NCI-H774 (cell line): ENCODE measurements at regions not wholly inside any gene's neighbourhood (a gene's known extent, or its start where the extent isn't known, plus 50 kb on each side); places are given as distances from the start of the nearest gene placed in this dataset.

Experiments used
- DNase-seq: peaks from one replicate; lab custom pipeline; 2025; lab: John Stamatoyannopoulos, UW

DNA sequence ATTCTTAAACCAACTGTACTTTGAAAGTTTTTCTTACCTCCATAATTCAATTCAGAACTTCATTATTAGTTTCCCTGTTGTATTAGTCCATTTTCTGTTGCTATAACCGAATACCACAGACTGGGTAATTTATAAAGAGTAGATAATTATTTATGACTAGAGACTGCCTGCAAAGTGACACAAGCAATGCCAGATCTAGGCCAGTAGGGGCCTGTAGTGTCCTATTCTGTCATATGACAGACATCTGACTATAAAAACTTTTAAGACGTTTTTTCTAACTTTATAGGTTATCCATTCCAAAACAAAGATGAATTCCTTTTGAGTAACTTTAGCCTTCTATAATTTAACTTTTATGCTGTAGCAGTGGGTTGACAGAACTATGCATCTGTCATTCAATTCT, 2783.8 kb downstream of the PCDH9 start:
- DNase-seq: no peak

DNA sequence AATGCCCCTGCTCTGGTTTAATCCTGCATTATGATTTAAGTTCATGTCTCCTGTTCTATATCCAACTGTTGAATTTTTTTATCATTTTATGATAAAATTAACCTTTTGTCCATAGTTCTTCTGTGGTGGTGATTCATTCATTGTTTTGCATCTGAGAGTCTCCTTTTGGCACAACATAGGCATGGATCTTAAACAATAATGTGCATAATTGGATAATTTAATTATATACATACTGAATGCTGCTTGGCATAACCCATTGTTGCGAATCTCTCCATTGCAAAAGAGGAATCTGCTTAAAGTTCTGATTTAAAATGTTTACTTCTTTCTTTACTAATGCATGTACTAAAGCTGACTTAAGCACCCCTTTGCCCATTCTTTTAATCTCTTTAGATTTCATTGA, 2788.4 kb downstream of the PCDH9 start:
- no peak for DNase-seq

DNA sequence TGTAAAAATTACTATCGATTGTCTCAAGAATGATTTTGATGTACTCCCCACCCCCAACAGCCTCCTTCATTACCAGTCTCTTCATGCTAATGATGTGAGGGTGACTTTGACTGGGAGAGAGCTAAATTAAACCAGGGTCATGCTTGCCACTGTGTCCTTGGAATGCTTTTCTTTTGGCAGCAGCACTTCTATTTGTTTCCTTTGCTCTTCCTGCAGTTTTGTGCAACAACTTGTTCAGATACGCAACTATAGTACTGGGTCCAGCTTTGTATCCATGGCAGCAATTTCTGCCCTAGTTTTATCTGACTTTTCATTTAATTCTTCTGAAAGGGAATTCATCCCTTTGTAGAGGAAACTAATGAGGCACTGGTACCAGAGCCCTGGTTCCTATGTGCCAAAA, 2792.1 kb downstream of the PCDH9 start:
- no peak for DNase-seq

DNA sequence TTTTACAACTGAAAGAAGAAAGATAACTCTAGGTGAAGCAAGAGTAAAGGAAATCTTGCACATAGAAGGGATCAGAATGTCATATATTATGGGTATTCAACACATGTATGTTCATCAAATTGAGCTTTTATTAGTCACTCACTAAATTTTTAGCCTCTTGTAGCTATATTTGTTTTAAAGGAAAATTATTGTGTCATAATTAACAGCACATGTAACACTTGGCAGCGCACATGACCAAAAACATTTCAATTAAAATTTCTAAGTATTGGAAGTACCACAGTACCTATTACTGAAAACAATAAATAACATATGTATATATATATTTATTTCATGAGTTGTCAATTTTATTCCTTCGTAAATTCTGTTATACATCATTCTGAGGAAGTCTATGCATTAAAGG, 2800.4 kb downstream of the PCDH9 start:
- DNase-seq: no peak

DNA sequence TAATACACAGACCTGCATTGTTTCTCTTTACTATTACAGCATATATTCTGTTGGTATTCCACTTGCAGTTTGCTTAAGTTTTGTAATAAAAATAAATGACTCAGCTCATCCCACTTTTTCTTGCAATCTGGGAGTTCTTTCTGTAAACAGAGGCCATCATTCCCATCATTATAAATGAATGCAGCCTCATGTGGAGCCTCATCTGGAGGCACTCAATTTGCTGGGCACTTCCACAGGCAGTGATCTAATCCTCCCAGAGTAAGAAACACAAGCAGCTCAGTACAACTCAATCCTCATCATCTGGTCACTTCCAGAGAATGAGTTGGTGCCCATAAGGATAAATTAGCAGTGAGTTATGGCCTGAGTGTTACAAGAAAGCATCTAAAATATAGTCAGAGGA, 2801.9 kb downstream of the PCDH9 start:
- no peak for DNase-seq

DNA sequence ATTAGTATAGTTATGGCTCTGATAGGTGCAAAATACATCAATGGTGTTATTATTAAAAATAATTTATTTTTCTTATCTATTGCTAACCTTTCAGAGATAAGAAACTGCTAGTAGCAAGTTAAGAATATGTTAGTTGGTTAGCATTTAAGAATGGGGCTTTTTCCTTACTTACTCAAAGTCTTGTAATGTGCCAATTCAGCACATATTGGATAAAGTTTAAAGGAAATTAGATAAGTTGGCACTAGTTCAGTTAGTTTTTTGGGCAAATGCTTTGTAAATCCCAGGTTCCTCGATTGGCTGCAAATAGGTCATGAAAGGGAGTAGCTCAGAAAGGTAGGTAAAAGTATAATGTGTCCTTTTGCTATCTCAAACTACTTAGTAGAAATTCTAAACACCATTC, 2806.7 kb downstream of the PCDH9 start:
- no peak for DNase-seq

DNA sequence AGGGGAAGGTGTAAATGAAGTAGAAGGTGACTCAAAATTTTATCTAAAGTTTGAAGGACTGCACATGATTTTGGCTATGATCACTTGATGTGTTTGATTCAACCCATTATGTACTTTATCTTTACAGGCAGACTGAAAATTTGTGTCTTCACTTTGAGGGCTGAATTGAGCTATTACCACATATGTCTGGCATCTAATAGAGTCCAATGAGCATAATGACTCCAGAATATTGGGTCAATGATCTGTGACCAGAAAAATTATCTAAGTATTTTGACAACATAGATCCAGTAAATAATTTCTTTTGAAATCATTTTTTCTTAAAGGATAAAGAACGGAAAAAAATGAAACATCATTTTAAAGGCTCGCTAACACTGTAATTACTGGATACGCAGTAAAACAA, 2810.0 kb downstream of the PCDH9 start:
- DNase-seq: no peak

DNA sequence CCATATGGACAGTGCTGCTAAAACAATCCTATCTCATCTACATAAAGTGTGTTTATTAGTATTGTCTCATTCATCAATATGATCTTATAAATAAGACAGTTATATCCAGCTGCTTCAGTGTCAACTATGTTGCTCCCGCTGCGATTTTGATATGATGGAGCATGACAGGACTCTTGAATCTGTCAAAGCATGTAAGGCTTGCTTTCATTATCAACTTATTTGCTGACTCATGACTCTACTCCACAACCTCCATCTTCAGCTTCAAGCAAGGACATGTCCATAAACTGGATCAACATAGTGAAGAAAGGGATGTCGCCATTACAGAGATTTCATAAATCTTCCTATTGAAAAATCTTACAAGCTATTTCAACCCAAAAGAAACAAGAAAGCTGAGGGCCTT, 2812.6 kb downstream of the PCDH9 start:
- DNase-seq: no peak

DNA sequence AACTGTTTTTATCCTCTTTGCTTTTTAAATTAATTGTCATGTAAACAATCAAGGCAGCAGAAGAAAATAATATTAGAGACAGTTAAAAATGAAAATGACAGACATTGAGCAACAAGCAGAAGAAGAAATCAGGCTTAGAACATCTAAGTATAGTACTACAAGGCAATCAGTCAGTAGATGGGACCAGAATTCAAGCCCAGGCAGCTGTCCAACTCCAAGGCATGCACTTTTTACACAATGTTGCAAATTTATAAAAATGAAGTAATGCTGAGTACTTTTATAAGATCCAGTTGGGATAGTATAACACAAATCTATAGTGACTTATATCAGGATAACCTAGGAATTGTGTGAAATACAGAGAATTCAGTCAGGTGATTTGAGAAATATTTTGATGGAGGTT, 2815.8 kb downstream of the PCDH9 start:
- DNase-seq: no peak

DNA sequence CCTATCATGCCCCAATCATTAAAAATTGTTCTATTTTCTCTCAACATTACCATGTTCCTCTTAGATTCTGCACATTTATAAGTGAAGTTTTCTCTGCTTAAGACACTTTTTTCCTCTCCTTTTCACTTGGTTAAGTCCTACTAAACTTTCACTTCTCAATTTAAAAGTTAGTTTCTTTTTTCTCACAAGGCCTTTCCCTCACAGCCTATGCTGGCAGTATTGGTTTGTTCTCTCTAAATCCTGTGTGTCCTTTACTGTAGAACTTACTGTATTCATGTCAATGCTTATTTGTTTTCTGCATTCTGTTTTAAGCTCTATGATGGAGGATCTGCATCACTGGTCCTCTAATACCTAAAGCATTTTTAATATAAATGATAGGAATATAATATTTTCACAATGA, 2816.6 kb downstream of the PCDH9 start:
- DNase-seq: no peak

DNA sequence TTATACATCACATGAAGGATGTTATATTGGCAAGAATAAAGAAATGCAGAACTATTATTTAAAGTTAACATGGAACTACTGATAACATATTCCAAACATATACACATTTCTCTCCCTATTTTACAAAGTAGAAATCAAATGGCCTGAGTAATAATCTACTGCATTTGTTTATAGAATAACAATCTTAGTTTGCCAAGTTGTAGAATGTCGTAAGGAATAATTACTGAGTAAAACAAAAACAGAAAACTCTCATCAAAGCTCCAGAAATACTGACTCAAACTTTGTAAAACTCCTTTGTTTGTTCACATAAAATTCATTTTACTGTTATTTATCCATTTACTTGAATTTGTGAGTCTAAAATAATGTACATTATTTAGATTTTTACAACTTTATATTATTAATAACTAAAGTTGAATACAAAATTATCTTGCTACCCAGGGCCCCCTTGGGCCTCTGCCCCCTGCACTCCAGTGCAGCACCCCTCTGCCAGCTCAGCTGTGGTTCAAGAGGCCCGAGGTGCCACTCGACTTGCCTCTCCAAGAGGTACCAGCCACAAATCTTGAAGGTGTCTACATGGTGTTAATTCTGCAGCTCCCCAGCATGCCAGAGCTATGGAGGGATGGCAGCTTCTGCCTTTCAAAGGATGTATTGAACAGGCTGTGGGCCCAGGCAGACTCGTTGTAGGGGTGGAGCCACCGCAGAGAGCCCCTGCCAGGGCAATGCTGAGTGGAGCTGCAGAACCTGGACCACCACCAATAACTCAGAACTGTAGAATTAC, 2819.7 kb downstream of the PCDH9 start:
- DNase-seq: no peak

DNA sequence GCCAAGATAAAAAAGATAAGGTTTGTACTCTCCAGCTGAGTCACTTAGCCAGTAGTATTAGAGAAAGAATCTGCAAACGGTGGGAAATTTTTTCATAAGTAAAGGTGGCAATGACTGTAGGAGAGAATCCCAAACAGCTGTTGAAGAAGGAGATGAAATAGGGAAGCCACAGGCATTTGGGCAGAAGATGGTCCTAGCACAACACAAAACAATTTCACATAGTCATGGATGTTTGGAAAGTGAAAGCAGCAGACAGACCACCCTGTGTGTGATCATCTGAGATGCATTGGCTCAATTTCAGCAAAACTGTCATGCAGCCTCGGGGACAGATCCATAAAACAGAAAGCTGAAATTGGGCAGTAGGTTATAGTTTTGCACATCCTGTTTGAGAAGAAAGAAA, 2832.4 kb downstream of the PCDH9 start:
- no peak for DNase-seq

DNA sequence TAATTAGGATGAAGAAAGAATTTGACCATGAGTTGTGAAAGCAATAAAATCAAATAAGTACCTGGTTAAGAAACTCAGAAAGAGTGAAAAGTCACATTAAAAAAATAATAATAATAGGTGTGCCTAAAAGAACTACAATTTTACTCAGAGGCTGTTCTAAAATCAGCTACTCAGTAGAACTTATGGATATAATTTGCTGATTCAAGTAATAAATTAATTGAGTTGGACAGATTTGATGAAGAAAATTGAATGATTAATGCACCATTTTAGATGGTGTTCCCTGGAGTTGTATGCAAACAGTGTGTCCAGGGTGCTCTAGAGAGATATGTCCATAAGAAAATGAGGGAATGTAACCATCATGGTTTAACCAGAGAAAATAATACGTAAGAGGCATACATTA, 2852.5 kb downstream of the PCDH9 start:
- DNase-seq: no peak

DNA sequence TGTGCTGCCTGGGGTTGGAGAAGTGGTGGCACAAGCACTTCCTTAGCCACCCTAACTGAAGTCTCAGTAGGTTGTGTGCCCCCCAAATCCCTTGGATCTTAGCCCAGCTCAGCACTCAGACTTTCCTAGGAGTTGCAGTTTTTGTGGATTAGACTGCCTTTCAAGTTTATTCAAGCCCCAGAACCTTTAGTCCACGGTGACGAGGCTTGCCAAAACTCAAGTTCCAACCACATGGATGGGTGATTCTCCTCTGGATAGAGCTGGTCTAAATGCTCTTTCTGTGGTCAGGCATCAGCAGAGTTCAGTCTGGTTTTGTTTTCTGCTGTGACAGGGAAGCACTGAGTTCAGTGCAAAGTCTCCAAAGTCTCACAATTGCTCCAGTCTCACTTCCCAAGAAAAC, 2858.7 kb downstream of the PCDH9 start:
- DNase-seq: no peak

DNA sequence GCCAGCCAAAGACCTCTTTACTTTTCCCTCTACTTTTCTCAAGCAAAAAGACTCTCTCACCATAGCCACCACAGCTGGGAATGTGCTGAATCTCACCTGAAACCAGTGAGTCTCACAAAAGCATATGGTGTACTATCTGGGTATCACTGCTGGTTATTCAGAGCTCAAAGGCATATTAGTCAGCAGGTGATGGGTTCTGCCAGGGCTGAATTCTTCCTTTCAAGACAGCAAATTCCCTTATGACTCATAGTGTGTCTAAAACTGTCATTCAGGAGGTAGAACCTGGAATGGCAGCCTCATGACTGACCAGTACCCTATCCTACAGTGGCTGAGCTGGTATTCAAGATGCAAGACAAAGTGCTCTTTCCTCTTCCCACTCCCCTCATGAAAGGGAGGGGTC, 2859.1 kb downstream of the PCDH9 start:
- no peak for DNase-seq

DNA sequence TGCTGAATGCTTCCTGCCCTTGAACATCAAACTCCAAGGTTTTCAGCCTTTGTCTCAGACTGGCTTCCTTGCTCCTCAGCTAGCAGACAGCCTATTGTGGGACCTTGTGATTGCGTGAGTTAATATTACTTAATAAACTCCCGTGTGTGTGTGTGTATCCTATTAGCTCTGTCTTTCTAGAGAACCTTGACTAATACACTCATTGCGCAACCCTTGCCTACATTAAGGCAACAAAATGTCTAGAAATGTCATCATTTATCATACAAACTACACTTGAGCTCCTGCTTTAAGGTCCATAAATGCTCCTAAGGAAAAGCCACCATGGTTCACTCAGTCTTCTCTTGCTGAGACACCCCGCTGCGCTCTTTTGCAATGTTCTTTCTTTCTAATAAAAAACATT, 2861.0 kb downstream of the PCDH9 start:
- no peak for DNase-seq

DNA sequence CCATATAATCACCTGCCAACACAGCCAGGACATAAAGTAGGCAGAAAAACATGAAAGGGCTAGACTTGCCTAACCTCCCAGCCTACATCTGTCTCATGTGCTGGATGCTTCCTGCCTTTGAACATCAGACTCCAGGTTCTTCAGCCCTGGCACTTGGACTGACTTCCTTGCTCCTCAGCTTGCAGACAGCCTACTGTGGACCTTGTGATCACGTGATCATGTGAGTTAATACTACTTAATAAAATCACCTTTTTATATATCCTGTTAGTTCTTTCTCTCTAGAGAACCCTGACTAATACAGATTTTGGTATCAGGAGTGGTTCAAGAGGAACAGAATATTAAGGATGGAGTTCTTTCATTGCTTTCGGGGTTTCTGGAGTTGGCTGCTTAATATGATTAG, 2867.6 kb downstream of the PCDH9 start:
- DNase-seq: no peak

DNA sequence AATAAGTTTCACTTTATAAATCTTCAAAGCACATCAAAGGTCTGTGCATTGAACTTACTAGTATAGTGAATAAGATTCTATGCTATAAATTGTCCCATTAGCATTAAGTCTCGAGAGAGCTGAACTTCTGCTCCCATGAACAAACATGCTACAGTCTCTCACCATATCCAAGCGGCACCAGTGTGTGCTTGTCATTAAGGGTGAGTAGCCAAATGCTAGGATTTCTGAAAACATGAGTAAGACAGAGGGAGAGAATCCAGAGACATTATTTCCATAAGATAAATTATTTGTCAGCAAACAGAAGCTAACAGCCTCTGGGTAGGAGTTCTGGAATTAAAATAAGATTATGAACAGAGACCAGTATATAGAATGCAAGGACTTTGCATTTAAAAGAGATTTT, 2882.5 kb downstream of the PCDH9 start:
- DNase-seq: no peak

DNA sequence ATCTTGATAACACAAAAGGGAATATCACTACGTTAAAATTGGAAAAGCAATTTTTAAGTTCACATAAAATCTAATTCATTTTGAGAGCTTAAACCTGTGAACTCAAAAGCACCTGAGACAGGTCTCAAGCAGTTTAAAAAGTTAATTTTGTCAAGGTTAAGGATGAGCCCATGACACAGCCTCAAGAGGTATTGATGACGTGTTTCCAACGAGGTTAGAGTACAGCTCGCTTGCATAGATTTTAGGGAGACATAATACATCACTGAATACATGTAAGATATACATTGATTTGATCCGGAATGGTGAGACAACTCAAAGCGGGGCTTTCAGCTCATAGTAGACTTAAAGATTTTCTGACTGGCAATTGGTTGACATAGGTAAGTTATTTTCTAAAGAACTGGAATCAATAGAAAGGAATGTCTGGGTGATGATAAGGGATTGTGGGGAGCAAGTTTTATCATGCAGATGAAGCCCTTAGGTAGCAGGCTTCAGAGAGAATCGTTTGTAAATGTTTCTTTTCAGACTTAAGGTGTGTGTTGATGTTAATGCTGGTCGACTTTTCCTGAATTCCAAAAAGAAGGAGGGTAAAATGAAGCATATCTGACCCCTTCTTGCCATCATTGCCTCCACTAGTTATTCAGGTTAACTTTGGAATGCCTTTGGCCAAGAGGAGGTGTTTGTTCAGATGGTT, 2890.6 kb downstream of the PCDH9 start:
- no peak for DNase-seq

DNA sequence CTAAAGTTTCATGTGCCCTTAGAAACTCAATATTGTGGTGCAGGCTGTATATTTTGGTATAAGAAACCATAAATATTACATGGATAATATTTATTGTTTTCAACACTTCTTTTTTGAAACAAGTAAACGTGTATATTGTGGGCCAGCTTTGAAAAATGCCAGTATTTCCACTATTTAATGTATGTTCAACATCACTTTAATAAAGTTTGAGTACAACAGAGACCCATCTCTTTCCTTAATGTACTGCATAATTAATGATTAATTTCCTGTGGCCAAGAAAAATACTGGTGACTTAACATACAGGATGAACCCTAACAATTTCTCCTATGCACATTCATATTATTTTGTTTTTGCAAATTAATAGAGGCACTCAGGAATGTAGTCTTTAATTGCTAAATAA, 2891.5 kb downstream of the PCDH9 start:
- DNase-seq: no peak

DNA sequence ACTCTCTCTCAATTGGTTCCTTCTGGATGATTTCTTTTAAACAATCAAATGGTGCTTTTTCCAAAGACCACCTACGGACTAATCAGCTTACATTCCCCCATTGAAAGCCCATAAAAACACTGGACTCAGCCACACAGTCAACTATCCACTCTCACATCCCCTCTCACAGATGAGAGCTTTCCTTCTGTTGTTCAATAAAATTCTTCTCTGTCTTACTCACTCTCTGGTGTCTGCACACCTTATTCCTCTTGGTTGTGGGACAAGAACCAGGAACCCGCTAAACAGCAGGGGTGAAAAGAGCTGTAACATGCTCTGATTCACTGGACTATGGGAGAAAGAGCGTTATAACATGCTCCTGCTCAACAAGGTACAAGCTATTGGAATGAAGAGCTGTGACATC, 2896.2 kb downstream of the PCDH9 start:
- no peak for DNase-seq

DNA sequence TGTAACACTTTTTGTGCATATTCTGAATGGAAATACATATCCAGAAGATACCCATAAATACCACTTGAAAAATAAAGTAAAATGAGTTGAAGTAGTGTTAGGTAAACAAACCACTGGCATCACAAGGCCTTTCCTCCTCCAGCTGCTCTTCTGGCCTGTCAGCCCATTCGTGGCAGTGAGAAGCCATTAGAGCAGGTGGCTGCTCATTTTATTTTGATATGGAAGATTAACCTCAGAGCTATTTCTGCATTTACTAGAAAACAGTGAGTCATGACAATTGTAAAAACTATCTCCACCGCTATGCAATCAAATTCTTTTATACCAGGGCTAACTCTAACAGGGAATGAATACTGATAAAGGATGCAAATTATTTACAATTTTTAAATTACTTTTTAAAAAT, 2898.1 kb downstream of the PCDH9 start:
- DNase-seq: peak; percentile 19

DNA sequence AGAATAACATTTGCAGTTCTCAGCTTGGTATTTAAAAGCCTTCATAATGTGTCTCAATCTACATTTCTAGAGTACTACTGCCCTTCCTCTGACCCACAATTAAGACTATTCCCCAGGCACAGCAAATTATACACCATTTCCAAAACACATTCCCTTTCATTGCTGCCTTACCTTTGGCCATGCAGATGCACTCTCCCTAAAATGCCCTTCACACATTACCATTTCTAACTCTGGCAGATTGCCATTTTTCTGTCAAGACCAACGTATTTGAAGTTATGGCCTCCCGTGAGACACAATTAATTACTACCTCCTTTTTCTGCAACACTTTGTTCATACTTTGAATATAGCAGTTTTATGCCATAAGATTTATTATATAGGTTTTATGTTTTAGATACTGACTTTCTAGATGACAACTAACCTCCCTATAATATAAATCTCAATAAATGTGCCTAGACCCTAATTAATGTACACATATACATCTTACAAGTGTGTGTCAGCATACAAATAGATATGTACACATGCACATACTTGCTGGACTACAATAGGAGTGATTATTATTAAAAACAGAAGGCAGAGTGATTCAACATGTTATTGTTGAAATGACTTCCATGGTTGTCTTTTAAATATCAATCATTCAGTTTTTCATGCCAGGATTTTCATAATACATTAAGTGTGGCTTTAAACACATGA, 2902.5 kb downstream of the PCDH9 start:
- DNase-seq: no peak
